ENCODE measurements at regions not wholly inside any gene's neighbourhood (a gene's known extent, or its start where the extent isn't known, plus 50 kb on each side); places are given as distances from the start of the nearest gene placed in this dataset.

- DNase-seq, result no peak
- 15 to 17% methylated on average over 3 of the region's 3 CpGs for WGBS, 2 donors
- no peaks in the 10 kb centered on the region for H3K27me3 ChIP-seq
- H3K4me3 ChIP-seq, result no peak overlapping the region
- H3K36me3 ChIP-seq (replicated peaks in 1 of 2; ENCODE audit: insufficient read depth in 1 of 2, low read depth in 2 of 2), result no peaks in the 10 kb centered on the region
- no peak for ATAC-seq
- peaks cover 0 to 5% (median 0%) of the 10 kb centered on the region in 3 donors for H3K9me3 ChIP-seq
- no peaks in the 10 kb centered on the region for H3K4me1 ChIP-seq
- TF ChIP-seq CTCF (IDR thresholded peaks at IDR 0.05) (no peak), POLR2A (IDR thresholded peaks at IDR 0.05) (no peak)
- H3K27ac ChIP-seq, result no peak overlapping the region
- intact Hi-C loops (cut with DNase I), result no loop called here
These were observed 211.0 kb downstream of the TBX5 start for GRCh38 chr12:114194956-114195355.

GRCh38 chr12:114194066-114194465 lies 211.9 kb downstream of the TBX5 start:
- no peak overlapping the region for H3K4me3 ChIP-seq
- DNase-seq (no peak), ATAC-seq (no peak)
- no peak overlapping the region for H3K27ac ChIP-seq
- H3K27me3 ChIP-seq, result no peaks in the 10 kb centered on the region
- no peaks in the 10 kb centered on the region for H3K4me1 ChIP-seq
- intact Hi-C loops (cut with DNase I), result no loop called here
- no peaks in the 10 kb centered on the region for H3K9me3 ChIP-seq
- no peaks in the 10 kb centered on the region for H3K36me3 ChIP-seq (replicated peaks in 1 of 2; ENCODE audit: insufficient read depth in 1 of 2, low read depth in 2 of 2)
- TF ChIP-seq POLR2A (IDR thresholded peaks at IDR 0.05) (no peak), CTCF (IDR thresholded peaks at IDR 0.05) (no peak)
- WGBS, 2 donors, result 27 to 46% methylated on average over 5 of the region's 5 CpGs

- ATAC-seq, result no peak
These were observed 212.5 kb downstream of the TBX5 start for GRCh38 chr12:114193474-114193873.

GRCh38 chr12:114192549-114192948 lies 213.4 kb downstream of the TBX5 start:
- H3K36me3 ChIP-seq (replicated peaks in 1 of 2; ENCODE audit: insufficient read depth in 1 of 2, low read depth in 2 of 2), result no peaks in the 10 kb centered on the region
- no peak for ATAC-seq
- DNase-seq, result no peak
- 58 to 64% methylated on average over 5 of the region's 5 CpGs for WGBS, 2 donors
- H3K4me1 ChIP-seq, result no peaks in the 10 kb centered on the region
- no peaks in the 10 kb centered on the region for H3K27me3 ChIP-seq
- H3K27ac ChIP-seq, result no peak overlapping the region
- no peaks in the 10 kb centered on the region for H3K9me3 ChIP-seq
- TF ChIP-seq CTCF (IDR thresholded peaks at IDR 0.05), result no peak
- no peak for TF ChIP-seq POLR2A (IDR thresholded peaks at IDR 0.05)
- H3K4me3 ChIP-seq, result no peak overlapping the region
- intact Hi-C loops (cut with DNase I), result no loop called here

More at GRCh38 chr12:114193474-114193873, 212.5 kb downstream of the TBX5 start:
- Histone ChIP-seq H3K27ac (no peak overlapping the region), H3K4me1 (no peaks in the 10 kb centered on the region), H3K9me3 (no peaks in the 10 kb centered on the region), H3K27me3 (no peaks in the 10 kb centered on the region), H3K4me3 (no peak overlapping the region), H3K36me3 (replicated peaks in 1 of 2; ENCODE audit: insufficient read depth in 1 of 2, low read depth in 2 of 2) (no peaks in the 10 kb centered on the region)
- no peak for DNase-seq
- intact Hi-C loops (cut with DNase I), result no loop called here
- no peak for TF ChIP-seq CTCF (IDR thresholded peaks at IDR 0.05)
- WGBS, 2 donors, result 55 to 74% methylated on average over 3 of the region's 3 CpGs

GRCh38 chr12:114192013-114192412 lies 213.9 kb downstream of the TBX5 start:
- ATAC-seq, result no peak
- WGBS, 2 donors, result 39% methylated on average over 4 of the region's 4 CpGs

More at GRCh38 chr12:114192013-114192412, 213.9 kb downstream of the TBX5 start:
- Histone ChIP-seq H3K27ac (no peak overlapping the region), H3K4me3 (no peak overlapping the region), H3K9me3 (no peaks in the 10 kb centered on the region), H3K27me3 (no peaks in the 10 kb centered on the region), H3K4me1 (no peaks in the 10 kb centered on the region), H3K36me3 (replicated peaks in 1 of 2; ENCODE audit: insufficient read depth in 1 of 2, low read depth in 2 of 2) (no peaks in the 10 kb centered on the region)
- intact Hi-C loops (cut with DNase I), result no loop called here
- TF ChIP-seq POLR2A (IDR thresholded peaks at IDR 0.05), result no peak
- DNase-seq, result no peak

Data from body of pancreas (tissue), 4 donors.